ENCODE measurements at regions not wholly inside any gene's neighbourhood (a gene's known extent, or its start where the extent isn't known, plus 50 kb on each side); places are given as distances from the start of the nearest gene placed in this dataset.

DNA sequence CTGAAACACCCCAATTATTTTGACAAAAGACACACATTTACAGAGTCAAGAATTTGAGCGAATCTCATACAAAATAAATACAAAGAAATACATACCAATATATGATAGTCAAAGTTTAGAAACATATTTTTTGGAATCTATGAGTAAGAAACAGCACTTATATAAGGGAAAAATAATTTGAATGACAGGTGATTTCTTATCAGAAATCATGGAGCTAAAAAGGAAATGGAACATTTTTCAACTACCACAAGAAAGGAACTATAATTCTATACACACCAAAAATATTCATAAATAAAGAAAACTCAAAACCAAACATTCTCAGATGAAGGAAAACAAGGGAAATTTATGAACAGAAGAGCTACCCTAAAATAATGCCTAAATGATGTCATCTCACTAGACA lies 1226.6 kb downstream of the PCDH9 start:
- Histone ChIP-seq H3K9me2 (replicated peaks; ENCODE audit: insufficient read depth) (no peaks in the 10 kb centered on the region), H3K27ac (no peak overlapping the region), H3K79me2 (no peaks in the 10 kb centered on the region), H3K27me3 (no peaks in the 10 kb centered on the region), H3K4me2 (no peak overlapping the region), H3K9me3 (ENCODE audit: low read depth) (no peaks in the 10 kb centered on the region), H4K20me1 (ENCODE audit: insufficient read depth, poor library complexity, severe bottlenecking) (no peaks in the 10 kb centered on the region), H3K4me3 (no peak overlapping the region), H3K4me1 (ENCODE audit: insufficient read depth) (no peaks in the 10 kb centered on the region), H3K36me3 (replicated peaks; ENCODE audit: insufficient read depth, low read depth) (no peaks in the 10 kb centered on the region), H2AFZ (no peak overlapping the region)
- DNase-seq (ENCODE audit: low spot score): no peak
- TF ChIP-seq EZH2 (IDR thresholded peaks at IDR 0.05; ENCODE audit: borderline replicate concordance) (no peak), EZH2phosphoT487 (IDR thresholded peaks at IDR 0.05; ENCODE audit: low read depth, severe bottlenecking, unreplicated experiment) (no peak)
- 96% methylated on average over 1 of the region's 1 CpG for WGBS (ENCODE audit: low lambda C conversion rate, missing lambda C conversion rate)

- no peaks in the 10 kb centered on the region for H3K4me1 ChIP-seq (ENCODE audit: insufficient read depth)
- H3K79me2 ChIP-seq: no peaks in the 10 kb centered on the region
- no peak overlapping the region for H3K4me2 ChIP-seq
- no peaks in the 10 kb centered on the region for H3K9me2 ChIP-seq (replicated peaks; ENCODE audit: insufficient read depth)
- no peak overlapping the region for H2AFZ ChIP-seq
- WGBS (ENCODE audit: low lambda C conversion rate, missing lambda C conversion rate): 72% methylated on average over 1 of the region's 1 CpG
- DNase-seq (ENCODE audit: low spot score): no peak
- H3K27ac ChIP-seq: no peak overlapping the region
- no peaks in the 10 kb centered on the region for H4K20me1 ChIP-seq (ENCODE audit: insufficient read depth, poor library complexity, severe bottlenecking)
- H3K36me3 ChIP-seq (replicated peaks; ENCODE audit: insufficient read depth, low read depth): no peaks in the 10 kb centered on the region
- H3K4me3 ChIP-seq: no peak overlapping the region
- H3K27me3 ChIP-seq: no peaks in the 10 kb centered on the region
- no peaks in the 10 kb centered on the region for H3K9me3 ChIP-seq (ENCODE audit: low read depth)
- TF ChIP-seq, protein P1, sequence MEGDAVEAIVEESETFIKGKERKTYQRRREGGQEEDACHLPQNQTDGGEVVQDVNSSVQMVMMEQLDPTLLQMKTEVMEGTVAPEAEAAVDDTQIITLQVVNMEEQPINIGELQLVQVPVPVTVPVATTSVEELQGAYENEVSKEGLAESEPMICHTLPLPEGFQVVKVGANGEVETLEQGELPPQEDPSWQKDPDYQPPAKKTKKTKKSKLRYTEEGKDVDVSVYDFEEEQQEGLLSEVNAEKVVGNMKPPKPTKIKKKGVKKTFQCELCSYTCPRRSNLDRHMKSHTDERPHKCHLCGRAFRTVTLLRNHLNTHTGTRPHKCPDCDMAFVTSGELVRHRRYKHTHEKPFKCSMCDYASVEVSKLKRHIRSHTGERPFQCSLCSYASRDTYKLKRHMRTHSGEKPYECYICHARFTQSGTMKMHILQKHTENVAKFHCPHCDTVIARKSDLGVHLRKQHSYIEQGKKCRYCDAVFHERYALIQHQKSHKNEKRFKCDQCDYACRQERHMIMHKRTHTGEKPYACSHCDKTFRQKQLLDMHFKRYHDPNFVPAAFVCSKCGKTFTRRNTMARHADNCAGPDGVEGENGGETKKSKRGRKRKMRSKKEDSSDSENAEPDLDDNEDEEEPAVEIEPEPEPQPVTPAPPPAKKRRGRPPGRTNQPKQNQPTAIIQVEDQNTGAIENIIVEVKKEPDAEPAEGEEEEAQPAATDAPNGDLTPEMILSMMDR (IDR thresholded peaks at IDR 0.05; ENCODE audit: poor library complexity): no peak
- TF ChIP-seq EZH2 (IDR thresholded peaks at IDR 0.05; ENCODE audit: borderline replicate concordance) (no peak), EZH2phosphoT487 (IDR thresholded peaks at IDR 0.05; ENCODE audit: low read depth, severe bottlenecking, unreplicated experiment) (no peak)
Measured at GRCh38 chr13:66001140-66001539, 1229.0 kb downstream of the PCDH9 start.

- H3K4me3 ChIP-seq: no peak overlapping the region
- H3K27me3 ChIP-seq: no peaks in the 10 kb centered on the region
- H3K79me2 ChIP-seq: no peaks in the 10 kb centered on the region
- H2AFZ ChIP-seq: no peak overlapping the region
- WGBS (ENCODE audit: low lambda C conversion rate, missing lambda C conversion rate): 91% methylated on average over 1 of the region's 1 CpG
- TF ChIP-seq EZH2phosphoT487 (IDR thresholded peaks at IDR 0.05; ENCODE audit: low read depth, severe bottlenecking, unreplicated experiment) (no peak), EZH2 (IDR thresholded peaks at IDR 0.05; ENCODE audit: borderline replicate concordance) (no peak)
- TF ChIP-seq, protein P1 (IDR thresholded peaks at IDR 0.05; ENCODE audit: poor library complexity): no peak
- no peaks in the 10 kb centered on the region for H3K36me3 ChIP-seq (replicated peaks; ENCODE audit: insufficient read depth, low read depth)
- H3K27ac ChIP-seq: no peak overlapping the region
- H4K20me1 ChIP-seq (ENCODE audit: insufficient read depth, poor library complexity, severe bottlenecking): no peaks in the 10 kb centered on the region
- H3K4me1 ChIP-seq (ENCODE audit: insufficient read depth): no peaks in the 10 kb centered on the region
- no peaks in the 10 kb centered on the region for H3K9me2 ChIP-seq (replicated peaks; ENCODE audit: insufficient read depth)
- no peak overlapping the region for H3K4me2 ChIP-seq
- no peaks in the 10 kb centered on the region for H3K9me3 ChIP-seq (ENCODE audit: low read depth)
- DNase-seq (ENCODE audit: low spot score): no peak
Measured at GRCh38 chr13:65999411-65999810, 1230.7 kb downstream of the PCDH9 start.

GRCh38 chr13:65990684-65991083 lies 1239.5 kb downstream of the PCDH9 start:
- H2AFZ ChIP-seq: no peak overlapping the region
- H3K79me2 ChIP-seq: no peaks in the 10 kb centered on the region
- H3K27me3 ChIP-seq: no peaks in the 10 kb centered on the region
- no peaks in the 10 kb centered on the region for H4K20me1 ChIP-seq (ENCODE audit: insufficient read depth, poor library complexity, severe bottlenecking)
- no peak overlapping the region for H3K4me2 ChIP-seq
- no peak overlapping the region for H3K27ac ChIP-seq
- H3K4me3 ChIP-seq: no peak overlapping the region
- no peaks in the 10 kb centered on the region for H3K4me1 ChIP-seq (ENCODE audit: insufficient read depth)
- H3K9me3 ChIP-seq (ENCODE audit: low read depth): no peaks in the 10 kb centered on the region
- TF ChIP-seq, protein P1 (IDR thresholded peaks at IDR 0.05; ENCODE audit: poor library complexity): no peak
- TF ChIP-seq EZH2 (IDR thresholded peaks at IDR 0.05; ENCODE audit: borderline replicate concordance) (no peak), EZH2phosphoT487 (IDR thresholded peaks at IDR 0.05; ENCODE audit: low read depth, severe bottlenecking, unreplicated experiment) (no peak)
- DNase-seq (ENCODE audit: low spot score): no peak
- H3K36me3 ChIP-seq (replicated peaks; ENCODE audit: insufficient read depth, low read depth): no peaks in the 10 kb centered on the region
- no peaks in the 10 kb centered on the region for H3K9me2 ChIP-seq (replicated peaks; ENCODE audit: insufficient read depth)

All from hepatocyte (in vitro differentiated cells).